VCaP (cell line): ENCODE measurements at regions not wholly inside any gene's neighbourhood (a gene's known extent, or its start where the extent isn't known, plus 50 kb on each side); places are given as distances from the start of the nearest gene placed in this dataset.

Experiments
- H3K27ac ChIP-seq: fragments of 450-650 bp; 2 replicates; pipeline ENCODE4 v1.5.1; 2017
- CTCF ChIP-seq: fragments of 450-650 bp; conservative IDR thresholded peaks from 2 replicates; pipeline ENCODE4 v1.5.1; 2017; ENCODE audit warnings: mild to moderate bottlenecking, moderate library complexity

- no peak overlapping the region for H3K27ac ChIP-seq
- TF ChIP-seq CTCF: no peak
Observed at GRCh38 chr4:155546451-155546850, 120.2 kb upstream of the GUCY1A1 start.

- TF ChIP-seq CTCF: no peak
- no peak overlapping the region for H3K27ac ChIP-seq
Observed at GRCh38 chr4:155545456-155545855, 121.2 kb upstream of the GUCY1A1 start.

- H3K27ac ChIP-seq: no peak overlapping the region
- no peak for TF ChIP-seq CTCF
Observed at GRCh38 chr4:155544547-155544946, 122.1 kb upstream of the GUCY1A1 start.

- H3K27ac ChIP-seq: no peak overlapping the region
- TF ChIP-seq CTCF: no peak
Observed at GRCh38 chr4:155543126-155543765, 123.4 kb upstream of the GUCY1A1 start.

GRCh38 chr4:155542415-155542814 lies 124.2 kb upstream of the GUCY1A1 start:
- no peak overlapping the region for H3K27ac ChIP-seq
- TF ChIP-seq CTCF: no peak

DNA sequence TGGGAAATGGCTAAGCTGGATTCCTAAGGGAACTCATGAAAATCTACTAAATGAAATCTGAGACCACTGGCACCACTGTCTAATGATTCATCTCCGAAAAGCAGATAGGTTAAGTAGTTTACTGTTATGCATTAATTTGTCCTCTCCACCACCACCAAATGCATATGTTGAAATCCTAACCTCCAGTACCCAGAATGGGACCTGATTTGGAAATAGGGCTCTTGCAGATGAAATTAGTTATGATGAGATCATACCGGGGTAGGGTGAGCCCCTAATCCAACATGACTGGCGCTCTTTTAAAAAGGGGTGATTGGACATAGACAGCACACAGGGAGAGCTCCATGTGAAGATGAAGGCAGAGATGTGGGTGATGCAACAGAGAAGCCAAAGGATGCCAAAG lies 124.9 kb upstream of the GUCY1A1 start:
- no peak for TF ChIP-seq CTCF

DNA sequence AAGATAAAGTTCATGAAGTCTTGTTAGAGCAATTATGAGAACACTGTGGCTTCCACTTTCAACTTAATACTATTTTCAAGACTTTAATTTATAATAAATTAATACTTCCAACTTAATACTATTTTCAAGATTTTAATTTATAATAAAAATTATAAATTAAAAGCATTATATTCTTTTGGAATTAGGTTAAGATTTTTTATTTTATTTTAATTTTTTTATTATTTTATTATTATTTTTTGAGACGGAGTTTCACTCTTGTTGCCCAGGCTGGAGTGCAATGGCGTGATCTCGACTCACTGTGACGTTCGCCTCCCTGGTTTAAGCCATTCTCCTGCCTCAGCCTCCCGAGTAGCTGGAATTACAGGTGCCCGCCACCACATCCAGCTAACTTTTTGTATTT lies 126.0 kb upstream of the GUCY1A1 start:
- H3K27ac ChIP-seq: no peak overlapping the region
- TF ChIP-seq CTCF: no peak

More for the DNA sequence above, 124.9 kb upstream of the GUCY1A1 start:
- H3K27ac ChIP-seq: no peak overlapping the region
